Keratinocyte (primary cell): ENCODE measurements at regions not wholly inside any gene's neighbourhood (a gene's known extent, or its start where the extent isn't known, plus 50 kb on each side); places are given as distances from the start of the nearest gene placed in this dataset.

Experiments
- EZH2 ChIP-seq: IDR thresholded peaks from one replicate; pipeline ENCODE4 v1.6.1; 2012; ENCODE audit warnings: inconsistent platforms, mild to moderate bottlenecking, low read length, moderate library complexity
- TF ChIP-seq, protein P1 (sequence below), 3 experiments: IDR thresholded peaks in 1 of 3; conservative IDR thresholded peaks in 1 of 3; optimal IDR thresholded peaks in 1 of 3; 2 replicates in 2 of 3; 3 replicates in 1 of 3; pipeline versions ENCODE3 to v1.5.1; 2011; ENCODE audit warnings: low read length in 3 of 3, mild to moderate bottlenecking in 3 of 3, moderate library complexity in 2 of 3, control low read depth in 1 of 3, inconsistent platforms in 1 of 3; ENCODE audit not compliant: insufficient read depth in 2 of 3; ENCODE audit errors: extremely low read depth in 1 of 3

DNA sequence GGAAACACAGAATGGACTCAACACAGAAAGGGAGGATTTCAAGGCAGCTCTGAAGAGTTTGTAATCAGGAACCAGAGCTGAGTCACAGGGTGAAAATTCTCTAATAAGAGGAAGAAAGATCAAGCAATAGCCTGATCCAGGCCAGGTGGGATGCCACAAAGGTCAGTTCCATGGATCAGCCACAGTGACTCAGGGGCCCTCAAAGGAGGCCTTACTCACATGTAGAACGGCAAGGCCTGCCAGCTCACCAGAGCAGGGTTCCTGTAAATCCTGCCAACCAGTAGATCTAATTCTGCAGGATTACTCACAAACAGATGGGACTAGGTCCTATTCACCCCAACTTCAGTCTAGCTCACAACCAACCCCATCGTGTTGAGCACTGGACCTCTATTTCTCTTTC lies 78.3 kb upstream of the PPP2R3A start:
- TF ChIP-seq, protein P1, sequence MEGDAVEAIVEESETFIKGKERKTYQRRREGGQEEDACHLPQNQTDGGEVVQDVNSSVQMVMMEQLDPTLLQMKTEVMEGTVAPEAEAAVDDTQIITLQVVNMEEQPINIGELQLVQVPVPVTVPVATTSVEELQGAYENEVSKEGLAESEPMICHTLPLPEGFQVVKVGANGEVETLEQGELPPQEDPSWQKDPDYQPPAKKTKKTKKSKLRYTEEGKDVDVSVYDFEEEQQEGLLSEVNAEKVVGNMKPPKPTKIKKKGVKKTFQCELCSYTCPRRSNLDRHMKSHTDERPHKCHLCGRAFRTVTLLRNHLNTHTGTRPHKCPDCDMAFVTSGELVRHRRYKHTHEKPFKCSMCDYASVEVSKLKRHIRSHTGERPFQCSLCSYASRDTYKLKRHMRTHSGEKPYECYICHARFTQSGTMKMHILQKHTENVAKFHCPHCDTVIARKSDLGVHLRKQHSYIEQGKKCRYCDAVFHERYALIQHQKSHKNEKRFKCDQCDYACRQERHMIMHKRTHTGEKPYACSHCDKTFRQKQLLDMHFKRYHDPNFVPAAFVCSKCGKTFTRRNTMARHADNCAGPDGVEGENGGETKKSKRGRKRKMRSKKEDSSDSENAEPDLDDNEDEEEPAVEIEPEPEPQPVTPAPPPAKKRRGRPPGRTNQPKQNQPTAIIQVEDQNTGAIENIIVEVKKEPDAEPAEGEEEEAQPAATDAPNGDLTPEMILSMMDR (optimal IDR thresholded peaks at IDR 0.05 in 1 of 3, IDR thresholded peaks at IDR 0.05 in 1 of 3, conservative IDR thresholded peaks at IDR 0.05 in 1 of 3; ENCODE audit: extremely low read depth in 1 of 3, insufficient read depth in 2 of 3, low read length in 3 of 3), result no peak
- no peak for TF ChIP-seq EZH2
